ENCODE measurements at regions not wholly inside any gene's neighbourhood (a gene's known extent, or its start where the extent isn't known, plus 50 kb on each side); places are given as distances from the start of the nearest gene placed in this dataset.
"Not testable (repeated sequence)": the region's sequence is repeated elsewhere in the genome, so short reads cannot be mapped to it uniquely, and the experiment has no call there.

GRCh38 chr12:115296613-115297198 is 612.7 kb upstream of the TBX3 start:
- DNase-seq: no peak
- Histone ChIP-seq H3K27me3 (no peaks in the 10 kb centered on the region), H3K27ac (no peak overlapping the region), H3K4me3 (no peak overlapping the region), H3K9me3 (no peaks in the 10 kb centered on the region), H3K4me1 (peaks cover 0 to 14% (median 5%) of the 10 kb centered on the region in 4 donors), H3K36me3 (no peaks in the 10 kb centered on the region)
- 81 to 100% methylated on average over 1 to 5 of the region's 5 CpGs for whole genome bisulfite sequencing, 2 donors (ENCODE audit: low coverage in 1 of 2)
- intact Hi-C loops (cut with DNase I; ENCODE audit: low total_unique reads): no loop called here
- in situ Hi-C loops (cut with MboI; ENCODE audit: low pct_ligation_motif_present in 1 of 4, low pct_unique_long_range_greater_than_20kb in 1 of 4, low sequenced_read_pairs in 3 of 4): no loop called here
- TF ChIP-seq POLR2A (IDR thresholded peaks at IDR 0.05) (no peak), POLR2AphosphoS5 (IDR thresholded peaks at IDR 0.05) (no peak), EP300 (IDR thresholded peaks at IDR 0.05; ENCODE audit: low read depth) (no peak)
- TF ChIP-seq, protein P1, sequence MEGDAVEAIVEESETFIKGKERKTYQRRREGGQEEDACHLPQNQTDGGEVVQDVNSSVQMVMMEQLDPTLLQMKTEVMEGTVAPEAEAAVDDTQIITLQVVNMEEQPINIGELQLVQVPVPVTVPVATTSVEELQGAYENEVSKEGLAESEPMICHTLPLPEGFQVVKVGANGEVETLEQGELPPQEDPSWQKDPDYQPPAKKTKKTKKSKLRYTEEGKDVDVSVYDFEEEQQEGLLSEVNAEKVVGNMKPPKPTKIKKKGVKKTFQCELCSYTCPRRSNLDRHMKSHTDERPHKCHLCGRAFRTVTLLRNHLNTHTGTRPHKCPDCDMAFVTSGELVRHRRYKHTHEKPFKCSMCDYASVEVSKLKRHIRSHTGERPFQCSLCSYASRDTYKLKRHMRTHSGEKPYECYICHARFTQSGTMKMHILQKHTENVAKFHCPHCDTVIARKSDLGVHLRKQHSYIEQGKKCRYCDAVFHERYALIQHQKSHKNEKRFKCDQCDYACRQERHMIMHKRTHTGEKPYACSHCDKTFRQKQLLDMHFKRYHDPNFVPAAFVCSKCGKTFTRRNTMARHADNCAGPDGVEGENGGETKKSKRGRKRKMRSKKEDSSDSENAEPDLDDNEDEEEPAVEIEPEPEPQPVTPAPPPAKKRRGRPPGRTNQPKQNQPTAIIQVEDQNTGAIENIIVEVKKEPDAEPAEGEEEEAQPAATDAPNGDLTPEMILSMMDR (IDR thresholded peaks at IDR 0.05): no peak

DNA sequence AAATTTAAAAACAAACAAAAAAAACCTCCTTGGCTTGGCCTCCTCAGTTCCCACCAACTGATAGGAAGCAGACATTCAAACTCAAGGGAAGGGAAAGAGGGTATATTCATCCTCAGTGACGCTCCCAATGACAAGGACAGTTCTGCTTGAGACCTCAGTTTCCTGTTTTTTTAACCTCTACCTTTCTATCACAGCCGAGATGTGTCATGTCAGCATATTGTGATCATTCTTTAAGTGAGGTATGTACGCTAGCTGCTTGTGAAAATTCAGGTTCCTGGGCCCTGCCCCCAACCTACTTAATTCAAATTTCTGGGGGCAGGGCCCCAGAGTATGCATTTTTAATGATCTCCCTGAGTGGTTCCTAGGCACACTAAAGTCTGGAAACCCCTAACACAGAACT is 611.9 kb upstream of the TBX3 start:
- 78 to 83% methylated on average over 3 of the region's 3 CpGs for whole genome bisulfite sequencing, 2 donors (ENCODE audit: low coverage in 1 of 2)
- in situ Hi-C loops (cut with MboI; ENCODE audit: low pct_ligation_motif_present in 1 of 4, low pct_unique_long_range_greater_than_20kb in 1 of 4, low sequenced_read_pairs in 3 of 4) (no loop called here), intact Hi-C loops (cut with DNase I; ENCODE audit: low total_unique reads) (no loop called here)
- Histone ChIP-seq H3K27me3 (no peaks in the 10 kb centered on the region), H3K9me3 (no peaks in the 10 kb centered on the region), H3K27ac (no peak overlapping the region), H3K4me1 (peaks cover 0 to 14% (median 5%) of the 10 kb centered on the region in 4 donors), H3K4me3 (no peak overlapping the region), H3K36me3 (no peaks in the 10 kb centered on the region)
- no peak for DNase-seq
- TF ChIP-seq EP300 (IDR thresholded peaks at IDR 0.05; ENCODE audit: low read depth) (no peak), POLR2AphosphoS5 (IDR thresholded peaks at IDR 0.05) (no peak), POLR2A (IDR thresholded peaks at IDR 0.05) (no peak)
- TF ChIP-seq, protein P1 (IDR thresholded peaks at IDR 0.05): no peak

- Histone ChIP-seq H3K36me3 (no peaks in the 10 kb centered on the region), H3K9me3 (no peaks in the 10 kb centered on the region), H3K27me3 (no peaks in the 10 kb centered on the region), H3K4me1 (peaks cover 0 to 14% (median 5%) of the 10 kb centered on the region in 4 donors), H3K27ac (no peak overlapping the region), H3K4me3 (no peak overlapping the region)
- TF ChIP-seq, protein P1 (IDR thresholded peaks at IDR 0.05): no peak
- no peak for TF ChIP-seq EP300 (IDR thresholded peaks at IDR 0.05; ENCODE audit: low read depth)
- TF ChIP-seq POLR2AphosphoS5 (IDR thresholded peaks at IDR 0.05): no peak
- TF ChIP-seq POLR2A (IDR thresholded peaks at IDR 0.05): no peak
- 50 to 62% methylated on average over 2 to 4 of the region's 4 CpGs for WGBS, 2 donors (ENCODE audit: low coverage in 1 of 2)
- DNase-seq: no peak
- intact Hi-C loops (cut with DNase I; ENCODE audit: low total_unique reads): no loop called here
- in situ Hi-C loops (cut with MboI; ENCODE audit: low pct_ligation_motif_present in 1 of 4, low pct_unique_long_range_greater_than_20kb in 1 of 4, low sequenced_read_pairs in 3 of 4): no loop called here
Measured at GRCh38 chr12:115294453-115295133, 610.6 kb upstream of the TBX3 start.

- H3K4me1 ChIP-seq; H3K4me3 ChIP-seq; in situ Hi-C loops (cut with MboI; ENCODE audit: low pct_ligation_motif_present in 1 of 4, low pct_unique_long_range_greater_than_20kb in 1 of 4, low sequenced_read_pairs in 3 of 4); intact Hi-C loops (cut with DNase I; ENCODE audit: low total_unique reads); H3K27me3 ChIP-seq; H3K9me3 ChIP-seq; H3K36me3 ChIP-seq; H3K27ac ChIP-seq: not testable (repeated sequence)
- peak; percentile 37 for DNase-seq
- WGBS, 2 donors (ENCODE audit: low coverage in 1 of 2): 73% methylated on average over 10 of the region's 10 CpGs; no CpG with 5 or more reads in 1 of the 2 donors
Measured at GRCh38 chr12:115285429-115285828, 601.5 kb upstream of the TBX3 start.
